ENCODE measurements at regions not wholly inside any gene's neighbourhood (a gene's known extent, or its start where the extent isn't known, plus 50 kb on each side); places are given as distances from the start of the nearest gene placed in this dataset.

DNA sequence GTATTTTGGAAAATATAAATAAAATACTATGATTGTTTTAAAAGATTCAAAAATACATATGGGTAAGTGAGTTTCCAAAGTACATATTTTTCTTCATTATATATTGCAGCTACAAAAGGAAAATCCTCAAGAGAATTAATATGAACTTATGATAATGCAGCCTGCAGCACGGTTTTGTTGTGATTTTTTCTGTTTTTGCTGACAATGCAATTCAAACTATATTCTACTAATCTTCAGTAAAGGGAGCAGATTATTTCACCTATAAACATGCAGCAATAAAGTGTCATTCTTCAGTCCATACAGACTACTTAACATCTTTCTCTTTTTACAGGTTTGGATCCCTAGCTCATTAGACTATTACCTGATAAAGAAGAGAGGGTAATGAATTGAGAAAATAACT lies 582.1 kb upstream of the MGAT4C start:
- ATAC-seq (replicated peaks) (no peak), DNase-seq (no peak)
- no peak overlapping the region for H3K4me3 Mint-ChIP-seq
- H3K36me3 Mint-ChIP-seq = no peaks in the 10 kb centered on the region
- H3K9me3 Mint-ChIP-seq = no peaks in the 10 kb centered on the region
- no peaks in the 10 kb centered on the region for H3K27me3 Mint-ChIP-seq
- H3K4me1 Mint-ChIP-seq = no peaks in the 10 kb centered on the region
- no peak overlapping the region for H3K27ac Mint-ChIP-seq

DNA sequence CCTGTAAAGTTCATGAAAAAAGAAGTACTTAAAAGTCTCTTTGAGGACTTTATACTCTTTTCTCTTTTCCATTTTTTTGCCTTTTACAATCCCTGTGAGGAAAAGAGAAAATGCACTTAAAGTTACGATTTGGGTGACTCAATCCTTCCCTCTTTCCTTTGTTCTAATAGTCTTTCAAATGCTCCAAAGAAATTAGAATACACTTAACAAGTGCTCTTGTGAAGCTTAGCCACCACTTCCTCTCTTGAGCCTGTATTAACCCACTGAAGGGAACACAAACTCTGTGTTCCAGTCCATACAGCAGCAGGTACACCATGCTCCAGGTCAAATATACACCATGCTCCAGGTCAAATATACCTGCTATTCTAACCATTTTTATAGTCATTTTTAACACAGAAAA lies 581.1 kb upstream of the MGAT4C start:
- DNase-seq (no peak), ATAC-seq (replicated peaks) (no peak)
- Mint-ChIP-seq H3K36me3 (no peaks in the 10 kb centered on the region), H3K4me1 (no peaks in the 10 kb centered on the region), H3K9me3 (no peaks in the 10 kb centered on the region), H3K4me3 (no peak overlapping the region), H3K27me3 (no peaks in the 10 kb centered on the region), H3K27ac (no peak overlapping the region)

DNA sequence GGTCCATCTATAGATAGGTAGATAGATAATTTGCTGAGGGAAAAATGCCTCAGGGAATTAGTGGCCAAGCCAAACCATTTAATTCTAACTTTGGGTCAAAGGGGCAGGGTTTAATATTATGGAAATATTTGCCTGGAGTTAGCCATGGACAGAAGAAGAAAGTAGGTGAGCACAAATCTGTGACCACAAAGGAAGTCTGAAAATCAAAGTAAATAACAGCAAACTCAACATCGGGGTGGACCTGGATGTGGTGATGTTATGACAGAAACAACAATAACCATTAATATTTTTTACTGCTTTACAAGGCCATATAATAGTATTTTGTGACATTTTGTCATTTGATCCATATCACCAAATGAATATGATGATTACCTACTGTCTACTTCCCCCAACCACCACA lies 578.0 kb upstream of the MGAT4C start:
- Mint-ChIP-seq H3K36me3 (no peaks in the 10 kb centered on the region), H3K4me1 (no peaks in the 10 kb centered on the region), H3K27me3 (no peaks in the 10 kb centered on the region), H3K9me3 (no peaks in the 10 kb centered on the region), H3K4me3 (no peak overlapping the region), H3K27ac (no peak overlapping the region)
- ATAC-seq (replicated peaks) (no peak), DNase-seq (no peak)

DNA sequence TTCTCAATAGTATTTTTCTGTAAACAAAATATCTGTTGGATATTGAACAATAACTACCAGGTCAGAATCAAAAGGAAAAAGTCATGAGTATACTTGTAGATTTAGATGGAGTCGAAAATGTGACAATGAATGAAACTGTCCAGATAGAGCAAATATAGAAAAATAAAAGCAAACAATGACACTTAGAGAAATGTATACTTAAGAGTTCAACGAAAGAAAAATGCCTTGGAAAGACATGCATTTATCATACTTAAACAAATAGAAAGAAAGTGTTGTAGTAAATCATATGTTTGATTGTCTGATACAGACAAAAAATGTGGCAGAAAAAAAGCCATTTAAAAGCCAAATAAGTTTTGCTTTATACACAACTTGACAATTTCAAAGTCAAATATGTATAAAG lies 571.2 kb upstream of the MGAT4C start:
- ATAC-seq (replicated peaks) (no peak), DNase-seq (no peak)
- H3K27ac Mint-ChIP-seq = no peak overlapping the region
- H3K4me1 Mint-ChIP-seq = no peaks in the 10 kb centered on the region
- no peaks in the 10 kb centered on the region for H3K36me3 Mint-ChIP-seq
- no peaks in the 10 kb centered on the region for H3K27me3 Mint-ChIP-seq
- H3K9me3 Mint-ChIP-seq = no peaks in the 10 kb centered on the region
- H3K4me3 Mint-ChIP-seq = no peak overlapping the region

DNA sequence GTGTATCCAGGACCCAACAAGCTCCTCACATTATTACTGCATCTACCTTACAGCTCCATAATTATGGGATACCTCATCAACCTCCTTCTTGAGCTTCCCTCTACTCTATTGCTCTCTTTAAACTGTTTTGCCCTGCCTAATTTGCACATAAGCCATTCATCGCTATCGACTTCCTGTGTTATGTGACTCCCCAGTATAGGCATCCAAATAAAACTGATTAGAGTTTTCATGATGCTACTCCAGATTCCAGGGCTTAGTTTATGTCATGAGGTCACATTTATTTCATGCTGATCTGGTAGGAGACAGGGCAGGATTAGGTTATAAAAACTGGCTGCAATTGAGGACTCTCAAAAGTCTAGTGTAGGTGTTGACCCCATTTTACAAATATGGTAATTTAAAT lies 569.9 kb upstream of the MGAT4C start:
- Mint-ChIP-seq H3K9me3 (no peaks in the 10 kb centered on the region), H3K27me3 (no peaks in the 10 kb centered on the region), H3K4me3 (no peak overlapping the region), H3K36me3 (no peaks in the 10 kb centered on the region), H3K4me1 (no peaks in the 10 kb centered on the region), H3K27ac (no peak overlapping the region)
- ATAC-seq (replicated peaks) (no peak), DNase-seq (no peak)

DNA sequence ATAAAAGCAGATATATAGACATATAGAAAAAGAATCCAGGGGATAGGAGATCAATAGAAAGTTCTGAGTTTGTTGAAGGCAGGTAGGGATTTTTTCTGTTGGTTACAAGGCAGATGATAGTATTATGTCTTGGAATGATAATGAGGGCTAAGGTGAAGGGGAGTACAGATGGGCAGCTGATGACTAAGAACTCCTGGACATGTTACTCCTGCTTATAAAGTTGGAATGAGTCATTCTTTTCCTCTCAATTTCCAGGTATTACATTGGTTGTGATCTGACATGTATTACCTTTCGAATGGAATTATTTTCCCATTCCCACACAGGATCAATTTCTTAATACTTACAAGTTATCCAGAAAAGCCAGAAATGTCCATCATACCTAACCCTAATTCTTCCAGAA lies 545.2 kb upstream of the MGAT4C start:
- H3K36me3 Mint-ChIP-seq = no peaks in the 10 kb centered on the region
- no peaks in the 10 kb centered on the region for H3K27me3 Mint-ChIP-seq
- H3K4me3 Mint-ChIP-seq = no peak overlapping the region
- DNase-seq (no peak), ATAC-seq (replicated peaks) (no peak)
- no peaks in the 10 kb centered on the region for H3K4me1 Mint-ChIP-seq
- no peaks in the 10 kb centered on the region for H3K9me3 Mint-ChIP-seq
- H3K27ac Mint-ChIP-seq = no peak overlapping the region

DNA sequence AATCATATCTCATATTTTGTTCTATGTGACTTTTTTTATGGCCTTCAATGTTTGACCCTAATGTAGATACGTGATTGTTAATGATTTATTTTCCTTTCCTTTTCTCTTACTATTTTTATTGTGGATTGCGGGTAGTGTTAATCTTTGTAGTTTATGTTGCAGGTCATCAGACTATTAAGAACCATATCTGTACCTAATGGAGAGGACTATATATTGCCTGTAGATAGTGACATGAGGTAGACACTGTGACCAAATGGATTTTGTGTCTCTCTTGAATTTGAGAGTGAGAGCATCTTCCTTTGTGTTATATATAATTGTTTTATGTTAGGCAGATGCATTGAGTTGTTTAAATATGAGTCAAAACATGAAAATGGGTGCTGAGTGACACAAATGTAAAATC lies 543.4 kb upstream of the MGAT4C start:
- DNase-seq = no peak
- H3K27ac Mint-ChIP-seq = no peak overlapping the region
- H3K9me3 Mint-ChIP-seq = no peaks in the 10 kb centered on the region
- H3K27me3 Mint-ChIP-seq = no peaks in the 10 kb centered on the region
- ATAC-seq (replicated peaks) = no peak
- no peak overlapping the region for H3K4me3 Mint-ChIP-seq
- H3K4me1 Mint-ChIP-seq = no peaks in the 10 kb centered on the region
- H3K36me3 Mint-ChIP-seq = no peaks in the 10 kb centered on the region

DNA sequence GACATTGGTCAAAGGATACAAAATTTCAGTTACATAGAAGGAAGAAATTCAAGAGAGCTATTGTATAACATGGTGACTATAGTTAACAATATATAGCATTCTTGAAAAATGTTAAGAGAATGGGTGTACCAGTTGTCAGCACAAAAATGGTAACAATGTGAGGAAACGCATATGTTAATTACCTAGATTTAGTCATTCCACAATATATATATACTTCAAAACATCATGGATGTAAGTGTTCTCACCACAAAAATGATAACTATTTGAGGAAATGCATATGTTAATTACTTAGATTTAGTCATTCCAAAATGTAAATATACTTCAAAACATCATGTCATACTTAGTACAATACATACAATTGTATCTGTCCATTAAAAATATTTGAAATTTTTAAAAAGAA lies 540.4 kb upstream of the MGAT4C start:
- H3K27ac Mint-ChIP-seq = no peak overlapping the region
- no peaks in the 10 kb centered on the region for H3K4me1 Mint-ChIP-seq
- no peak for DNase-seq
- no peaks in the 10 kb centered on the region for H3K36me3 Mint-ChIP-seq
- no peak overlapping the region for H3K4me3 Mint-ChIP-seq
- no peak for ATAC-seq (replicated peaks)
- no peaks in the 10 kb centered on the region for H3K27me3 Mint-ChIP-seq
- no peaks in the 10 kb centered on the region for H3K9me3 Mint-ChIP-seq

DNA sequence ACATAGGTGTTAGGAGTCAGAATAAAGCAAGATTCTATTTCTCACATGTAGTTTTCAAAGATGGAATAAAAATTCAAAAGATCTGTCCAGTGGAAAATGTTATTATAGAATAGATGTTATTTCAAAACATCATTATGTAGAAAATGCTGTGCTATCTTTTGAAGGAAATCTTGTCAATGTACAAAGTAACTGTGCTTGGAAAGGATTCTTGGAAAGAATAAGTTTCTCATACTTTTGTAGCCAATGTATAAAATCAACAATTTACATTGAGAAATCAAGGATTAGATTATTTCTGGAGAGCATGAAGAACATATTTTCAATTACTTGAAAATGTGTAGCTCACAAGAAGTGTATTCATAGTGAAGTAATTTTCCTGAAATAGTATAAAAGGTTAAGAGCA lies 532.5 kb upstream of the MGAT4C start:
- Mint-ChIP-seq H3K4me1 (no peaks in the 10 kb centered on the region), H3K27ac (no peak overlapping the region), H3K4me3 (no peak overlapping the region), H3K27me3 (no peaks in the 10 kb centered on the region), H3K9me3 (no peaks in the 10 kb centered on the region), H3K36me3 (no peaks in the 10 kb centered on the region)
- DNase-seq = no peak
- no peak for ATAC-seq (replicated peaks)

DNA sequence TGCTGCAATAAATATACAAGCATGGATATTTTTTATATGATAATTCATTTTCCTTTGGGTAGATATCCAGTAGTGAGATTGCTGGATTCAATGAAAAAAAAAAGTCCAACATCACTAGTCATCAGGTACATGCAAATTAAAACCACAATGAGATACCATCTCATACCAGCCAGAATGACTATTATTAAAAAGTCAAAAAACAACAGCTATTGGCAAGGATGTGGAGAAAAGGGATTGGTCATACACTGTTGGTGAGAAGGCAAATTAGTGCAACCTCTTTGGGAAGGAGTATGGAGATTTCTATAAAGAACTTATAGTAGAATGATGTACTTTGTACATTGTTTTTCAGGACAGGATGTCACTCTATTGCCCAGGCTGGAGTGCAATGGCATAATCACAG lies 531.2 kb upstream of the MGAT4C start:
- no peaks in the 10 kb centered on the region for H3K36me3 Mint-ChIP-seq
- DNase-seq (no peak), ATAC-seq (replicated peaks) (no peak)
- H3K4me3 Mint-ChIP-seq = no peak overlapping the region
- H3K27me3 Mint-ChIP-seq = no peaks in the 10 kb centered on the region
- no peak overlapping the region for H3K27ac Mint-ChIP-seq
- no peaks in the 10 kb centered on the region for H3K4me1 Mint-ChIP-seq
- H3K9me3 Mint-ChIP-seq = no peaks in the 10 kb centered on the region

DNA sequence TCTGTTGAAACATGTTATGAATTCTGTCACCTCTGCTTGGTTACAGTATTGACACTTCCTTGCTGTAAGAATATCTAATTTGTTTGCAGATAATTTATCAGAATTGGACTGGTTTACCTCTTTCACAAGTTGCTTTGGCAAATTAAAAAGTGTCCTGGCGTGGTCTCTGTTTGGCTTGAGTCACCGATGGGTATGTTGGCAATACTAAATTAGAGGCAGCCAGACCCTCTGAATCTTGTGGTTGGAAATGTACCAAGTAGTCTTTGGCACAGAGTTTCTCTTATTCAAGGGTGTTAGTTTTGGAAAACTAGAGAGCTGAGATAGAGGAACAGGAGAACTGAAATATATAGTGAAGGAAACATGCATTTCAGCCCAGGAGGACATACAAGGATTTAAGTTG lies 521.1 kb upstream of the MGAT4C start:
- Mint-ChIP-seq H3K4me3 (no peak overlapping the region), H3K36me3 (no peaks in the 10 kb centered on the region), H3K27ac (no peak overlapping the region), H3K27me3 (no peaks in the 10 kb centered on the region), H3K9me3 (peaks cover 0 to 3% of the 10 kb centered on the region in 2 donors), H3K4me1 (no peaks in the 10 kb centered on the region)
- DNase-seq = no peak
- ATAC-seq (replicated peaks) = no peak

DNA sequence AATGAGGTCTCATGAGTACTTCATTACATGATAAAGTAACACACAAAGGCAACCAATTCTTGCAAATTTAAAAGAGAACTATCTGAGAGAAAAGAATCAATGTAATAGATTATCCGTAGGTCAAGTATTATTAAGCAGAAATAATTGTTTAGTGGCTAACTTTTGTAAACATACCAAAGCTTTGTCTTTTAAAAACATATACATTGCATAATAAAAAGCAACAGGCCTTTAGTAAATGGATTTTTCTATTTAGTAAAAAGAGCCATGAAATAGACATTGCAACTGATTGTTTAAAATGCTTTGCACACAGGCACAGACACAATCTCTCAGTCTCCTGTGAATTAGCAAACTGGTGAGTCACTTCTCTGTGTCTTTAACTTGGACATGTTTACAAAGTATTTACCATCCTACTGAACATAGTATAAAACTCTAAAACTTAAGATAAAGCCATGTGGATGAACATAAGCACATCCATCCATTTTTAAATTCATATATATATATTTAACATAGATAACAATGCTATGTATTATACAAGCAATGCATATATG lies 518.7 kb upstream of the MGAT4C start:
- Mint-ChIP-seq H3K9me3 (peaks cover 3 to 9% of the 10 kb centered on the region in 2 donors), H3K4me1 (no peaks in the 10 kb centered on the region), H3K4me3 (no peak overlapping the region), H3K27ac (no peak overlapping the region), H3K27me3 (no peaks in the 10 kb centered on the region), H3K36me3 (no peaks in the 10 kb centered on the region)
- ATAC-seq (replicated peaks) (no peak), DNase-seq (no peak)

DNA sequence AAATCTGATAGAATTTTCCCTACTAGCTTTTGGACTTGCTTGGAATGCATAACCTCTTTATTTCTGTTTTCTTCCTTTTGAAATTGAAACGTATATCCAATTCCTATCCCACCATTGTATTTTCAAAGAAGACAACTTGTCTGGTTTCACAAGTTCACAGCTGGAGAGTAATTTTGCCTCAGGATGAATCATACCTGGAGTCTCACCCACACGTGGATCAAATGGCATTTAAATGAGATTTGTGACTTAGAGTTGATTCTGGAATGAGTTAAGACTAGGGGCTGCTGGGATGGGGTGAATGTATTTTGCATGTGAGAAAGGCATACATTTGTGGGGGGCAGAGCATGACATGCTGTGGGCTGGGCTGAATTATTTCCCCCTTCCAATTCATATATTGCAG lies 516.5 kb upstream of the MGAT4C start:
- no peak overlapping the region for H3K27ac Mint-ChIP-seq
- DNase-seq (no peak), ATAC-seq (replicated peaks) (no peak)
- peaks cover 3 to 9% of the 10 kb centered on the region in 2 donors for H3K9me3 Mint-ChIP-seq
- no peaks in the 10 kb centered on the region for H3K27me3 Mint-ChIP-seq
- H3K4me3 Mint-ChIP-seq = no peak overlapping the region
- no peaks in the 10 kb centered on the region for H3K4me1 Mint-ChIP-seq
- H3K36me3 Mint-ChIP-seq = no peaks in the 10 kb centered on the region

DNA sequence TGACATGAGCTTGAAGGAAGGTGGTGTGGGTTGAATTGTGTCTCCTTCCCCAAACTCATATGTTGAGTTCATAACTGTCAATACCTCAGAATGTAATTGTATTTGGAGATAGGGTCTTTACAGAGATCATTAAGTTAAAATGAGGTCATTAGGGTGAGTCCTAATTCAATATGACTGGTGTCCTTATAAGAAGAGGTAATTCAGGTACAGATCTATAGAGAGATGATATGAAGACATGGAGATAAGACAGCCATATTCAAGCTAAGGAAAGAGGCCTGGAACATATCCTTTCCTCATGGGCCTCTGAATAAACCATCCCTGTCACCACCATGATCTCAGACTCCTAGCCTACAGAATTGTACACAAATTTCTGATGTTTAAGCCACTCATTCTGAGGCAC lies 514.7 kb upstream of the MGAT4C start:
- Mint-ChIP-seq H3K27me3 (no peaks in the 10 kb centered on the region), H3K27ac (peak overlapping the region; percentile 9), H3K4me1 (no peaks in the 10 kb centered on the region), H3K36me3 (no peaks in the 10 kb centered on the region), H3K9me3 (peaks cover 5 to 9% of the 10 kb centered on the region in 2 donors), H3K4me3 (no peak overlapping the region)
- DNase-seq = no peak
- ATAC-seq (replicated peaks) = no peak

DNA sequence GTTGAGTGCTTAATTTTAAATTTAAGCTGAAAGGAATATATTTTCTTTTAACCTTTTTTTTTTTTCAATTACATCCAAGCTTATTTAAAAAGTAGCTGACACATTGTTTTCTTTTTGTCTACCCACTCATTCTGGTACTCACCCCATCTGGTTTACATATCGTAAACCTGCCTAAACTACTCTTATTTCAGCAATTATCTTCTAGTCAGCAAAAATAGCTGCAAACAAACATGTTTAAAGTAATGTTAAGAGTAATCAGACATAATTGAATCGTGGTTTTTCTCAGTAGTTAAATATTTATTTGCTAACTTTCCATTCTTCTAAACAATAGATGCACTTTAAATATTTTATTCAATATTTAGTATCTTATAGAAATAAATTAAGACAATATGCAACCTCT lies 492.7 kb upstream of the MGAT4C start:
- Mint-ChIP-seq H3K4me3 (no peak overlapping the region), H3K4me1 (no peaks in the 10 kb centered on the region), H3K27me3 (no peaks in the 10 kb centered on the region), H3K36me3 (no peaks in the 10 kb centered on the region), H3K9me3 (peaks cover 2 to 3% of the 10 kb centered on the region in 2 donors), H3K27ac (no peak overlapping the region)
- ATAC-seq (replicated peaks) (no peak), DNase-seq (no peak)

DNA sequence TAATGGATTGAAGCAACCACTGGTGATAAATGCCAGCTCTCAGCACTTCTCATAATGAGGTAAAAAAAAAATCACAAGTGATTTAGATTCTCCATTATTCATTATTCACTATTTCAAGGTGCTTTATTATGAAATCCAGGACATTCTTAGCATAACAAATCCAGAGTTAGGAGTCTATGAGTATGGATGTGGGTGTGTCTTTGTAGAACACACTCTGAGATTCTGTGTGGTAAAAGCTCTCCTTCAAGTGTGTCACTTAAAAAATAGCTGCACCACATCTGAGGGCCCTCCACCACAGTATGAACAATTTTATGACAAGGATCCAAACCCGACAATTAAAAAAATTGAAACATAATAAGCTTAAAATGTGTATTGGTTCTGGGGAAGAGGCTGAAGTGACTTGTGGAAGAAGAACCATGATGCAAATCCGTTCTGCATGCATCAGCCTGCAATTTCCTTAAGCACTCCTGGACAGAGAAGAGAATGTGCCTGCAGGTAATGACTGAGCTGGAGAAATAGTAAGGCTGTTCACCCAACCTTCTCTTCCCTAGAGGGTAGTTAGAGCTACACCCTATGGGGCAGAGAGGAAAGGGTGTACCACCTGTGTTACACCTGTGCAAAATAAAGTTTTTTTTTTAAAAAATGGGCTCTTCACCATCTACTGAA lies 488.5 kb upstream of the MGAT4C start:
- no peaks in the 10 kb centered on the region for H3K36me3 Mint-ChIP-seq
- no peaks in the 10 kb centered on the region for H3K9me3 Mint-ChIP-seq
- no peaks in the 10 kb centered on the region for H3K4me1 Mint-ChIP-seq
- H3K4me3 Mint-ChIP-seq = no peak overlapping the region
- no peak overlapping the region for H3K27ac Mint-ChIP-seq
- DNase-seq (no peak), ATAC-seq (replicated peaks) (no peak)
- H3K27me3 Mint-ChIP-seq = no peaks in the 10 kb centered on the region

All from stimulated activated naive B cell treated with anti-CD40 and anti-IgM and Interleukin-4, amounts not matched to agents 10 μg/mL and 1 μg/mL and 100 μg/mL, for 72 hours (primary cell).